IMR-90 (cell line): ENCODE measurements at regions not wholly inside any gene's neighbourhood (a gene's known extent, or its start where the extent isn't known, plus 50 kb on each side); places are given as distances from the start of the nearest gene placed in this dataset.

Source experiments
- ATAC-seq: fragments of 200-7000 bp; cut with Tn5 transposase; 2 replicates; pipeline ENCODE4 v1.9.1; 2020; ENCODE audit warnings: low read depth, mild to moderate bottlenecking, moderate library complexity
- BruUV-seq: library from RNA; stranded (reverse); fragments of 400-500 nt; replicated peaks from 2 replicates; lab custom pipeline; 2021; lab: Mats Ljungman, UMichigan
- CTCF ChIA-PET: fragments of 300-600 bp; formaldehyde crosslinking; extraction: SDS; loops from one replicate; lab custom pipeline; 2021; ENCODE audit warnings: antibody characterized with exemption; lab: Yijun Ruan, JAX
- POLR2A ChIA-PET: fragments of 300-600 bp; sonication (Branson Sonifier 250); formaldehyde crosslinking; loops from one replicate; lab custom pipeline; 2022; ENCODE audit warnings: antibody characterized with exemption; ENCODE audit not compliant: unreplicated experiment; lab: Charles Lee
- DNase-seq: peaks from one replicate; pipeline ENCODE4 v3.0.0; 2013
- H2AFZ ChIP-seq: replicated peaks from 2 replicates; pipeline ENCODE3; 2013; ENCODE audit warnings: low read length, mild to moderate bottlenecking; ENCODE audit not compliant: poor library complexity
- H2AK5ac ChIP-seq: 2 replicates; pipeline ENCODE4 v1.6.1; 2013; ENCODE audit warnings: low read depth, low read length, inconsistent platforms
- H2AK9ac ChIP-seq: replicated peaks from 2 replicates; pipeline ENCODE3; 2013; ENCODE audit warnings: mild to moderate bottlenecking, low read depth, low read length, moderate library complexity; ENCODE audit not compliant: poor library complexity
- H2BK120ac ChIP-seq: 2 replicates; pipeline ENCODE4 v1.6.1; 2013; ENCODE audit warnings: low read depth, low read length, inconsistent platforms
- H2BK15ac ChIP-seq: 3 replicates; pipeline ENCODE4 v1.6.1; 2013; ENCODE audit warnings: low read depth, low read length, inconsistent platforms
- H2BK20ac ChIP-seq: 2 replicates; pipeline ENCODE4 v1.6.1; 2013; ENCODE audit warnings: low read depth, mild to moderate bottlenecking, inconsistent platforms, low read length, moderate library complexity
- H2BK5ac ChIP-seq: 2 replicates; pipeline ENCODE4 v1.6.1; 2013; ENCODE audit warnings: mild to moderate bottlenecking, low read depth, low read length, inconsistent platforms; ENCODE audit not compliant: poor library complexity, severe bottlenecking
- H3K14ac ChIP-seq: replicated peaks from 2 replicates; pipeline ENCODE4 v1.6.1; 2013; ENCODE audit warnings: low read depth, low read length, inconsistent platforms
- H3K18ac ChIP-seq: 2 replicates; pipeline ENCODE4 v1.6.1; 2013; ENCODE audit warnings: low read depth, low read length, control low read depth
- H3K23ac ChIP-seq: 2 replicates; pipeline ENCODE4 v1.6.1; 2013; ENCODE audit warnings: low read depth, low read length, inconsistent platforms
- H3K27ac ChIP-seq: 2 replicates; pipeline ENCODE4 v1.5.1; 2013; ENCODE audit warnings: mild to moderate bottlenecking, control low read depth, low read length; ENCODE audit not compliant: insufficient read depth
- H3K27me3 ChIP-seq: 2 replicates; pipeline ENCODE4 v1.6.1; 2013; ENCODE audit warnings: low read length; ENCODE audit not compliant: control insufficient read depth, insufficient read depth
- H3K36me3 ChIP-seq: 2 replicates; pipeline ENCODE4 v1.6.1; 2013; ENCODE audit warnings: low read length, mixed read lengths; ENCODE audit not compliant: control insufficient read depth, insufficient read depth
- H3K4ac ChIP-seq: 2 replicates; pipeline ENCODE4 v1.6.1; 2013; ENCODE audit warnings: low read depth, low read length, inconsistent platforms
- H3K4me1 ChIP-seq: 2 replicates; pipeline ENCODE4 v1.6.1; 2013; ENCODE audit warnings: low read length, mixed read lengths; ENCODE audit not compliant: control insufficient read depth, insufficient read depth
- H3K4me2 ChIP-seq: 2 replicates; pipeline ENCODE4 v1.6.1; 2013; ENCODE audit warnings: low read depth, mild to moderate bottlenecking, control low read depth, low read length, moderate library complexity
- H3K4me3 ChIP-seq: 2 replicates; pipeline ENCODE4 v1.5.1; 2013; ENCODE audit warnings: low read depth, mild to moderate bottlenecking, control low read depth, low read length, moderate library complexity; ENCODE audit not compliant: insufficient read depth
- H3K56ac ChIP-seq: 2 replicates; pipeline ENCODE4 v1.6.1; 2013; ENCODE audit warnings: low read length, inconsistent platforms; ENCODE audit not compliant: insufficient read depth; ENCODE audit errors: extremely low read depth
- H3K79me1 ChIP-seq, 2 experiments: 2 replicates each; pipeline ENCODE4 v1.6.1; 2013; ENCODE audit warnings: low read length in 2 of 2, inconsistent platforms in 1 of 2, low read depth in 1 of 2
- H3K9ac ChIP-seq: 2 replicates; pipeline ENCODE4 v1.6.1; 2013; ENCODE audit warnings: low read depth, low read length, control low read depth
- H3K9me1 ChIP-seq: 2 replicates; pipeline ENCODE4 v1.6.1; 2013; ENCODE audit warnings: low read length, inconsistent platforms; ENCODE audit not compliant: insufficient read depth
- H3K9me3 ChIP-seq: 2 replicates; pipeline ENCODE4 v1.6.1; 2013; ENCODE audit warnings: low read length; ENCODE audit not compliant: control insufficient read depth, insufficient read depth
- H4K20me1 ChIP-seq: 2 replicates; pipeline ENCODE4 v1.6.1; 2013; ENCODE audit warnings: low read length, inconsistent platforms; ENCODE audit not compliant: insufficient read depth
- H4K5ac ChIP-seq: 2 replicates; pipeline ENCODE4 v1.6.1; 2013; ENCODE audit warnings: mild to moderate bottlenecking, low read depth, low read length, control low read depth
- H4K8ac ChIP-seq, 2 experiments: 2 replicates each; pipeline ENCODE4 v1.6.1; 2013; ENCODE audit warnings: low read depth in 2 of 2, low read length in 2 of 2, control low read depth in 1 of 2, inconsistent platforms in 1 of 2
- H4K91ac ChIP-seq: 2 replicates; pipeline ENCODE4 v1.6.1; 2013; ENCODE audit warnings: low read depth, low read length, inconsistent platforms; ENCODE audit not compliant: insufficient read depth
- BHLHE40 ChIP-seq: fragments of 150-350 bp; IDR thresholded peaks from 2 replicates; pipeline ENCODE4 v1.6.1; 2016; ENCODE audit warnings: mild to moderate bottlenecking, low read depth, low read length
- CEBPB ChIP-seq: IDR thresholded peaks from 2 replicates; pipeline ENCODE4 v1.6.1; 2012; ENCODE audit warnings: low read depth, low read length, improper control_type of control experiment
- CHD1 ChIP-seq: IDR thresholded peaks from 2 replicates; pipeline ENCODE4 v1.6.1; 2012; ENCODE audit warnings: low read depth, low read length, improper control_type of control experiment
- CTCF ChIP-seq: conservative IDR thresholded peaks from 2 replicates; pipeline ENCODE4 v1.5.1; 2012; ENCODE audit warnings: mild to moderate bottlenecking, low read depth, low read length, improper control_type of control experiment
- ELK1 ChIP-seq: fragments of 150-350 bp; IDR thresholded peaks from 2 replicates; pipeline ENCODE4 v1.6.1; 2016; ENCODE audit warnings: low read depth, mild to moderate bottlenecking, low read length, moderate library complexity, borderline replicate concordance
- FOS ChIP-seq: fragments of 150-350 bp; IDR thresholded peaks from 2 replicates; pipeline ENCODE4 v1.6.1; 2016; ENCODE audit warnings: low read depth, low read length
- MAFK ChIP-seq: IDR thresholded peaks from 2 replicates; pipeline ENCODE4 v1.6.1; 2012; ENCODE audit warnings: low read depth, low read length, improper control_type of control experiment
- MAZ ChIP-seq: IDR thresholded peaks from 2 replicates; pipeline ENCODE4 v1.6.1; 2012; ENCODE audit warnings: low read depth, mild to moderate bottlenecking, low read length, improper control_type of control experiment, moderate library complexity, borderline replicate concordance
- MXI1 ChIP-seq: IDR thresholded peaks from 2 replicates; pipeline ENCODE4 v1.6.1; 2012; ENCODE audit warnings: low read depth, mild to moderate bottlenecking, low read length, moderate library complexity, borderline replicate concordance
- NFE2L2 ChIP-seq: fragments of 150-350 bp; IDR thresholded peaks from 2 replicates; pipeline ENCODE4 v1.6.1; 2016; ENCODE audit warnings: low read depth, mild to moderate bottlenecking, low read length
- POLR2A ChIP-seq: IDR thresholded peaks from 2 replicates; pipeline ENCODE4 v1.6.1; 2012; ENCODE audit warnings: mild to moderate bottlenecking, low read depth, low read length
- RAD21 ChIP-seq: IDR thresholded peaks from 2 replicates; pipeline ENCODE4 v1.6.1; 2012; ENCODE audit warnings: low read length, improper control_type of control experiment
- RCOR1 ChIP-seq: IDR thresholded peaks from 2 replicates; pipeline ENCODE4 v1.6.1; 2012; ENCODE audit warnings: mild to moderate bottlenecking, low read length, improper control_type of control experiment; ENCODE audit not compliant: insufficient replicate concordance
- RFX5 ChIP-seq: IDR thresholded peaks from 2 replicates; pipeline ENCODE4 v1.8.0; 2012; ENCODE audit warnings: low read depth, mild to moderate bottlenecking, low read length, moderate library complexity
- SMC3 ChIP-seq: fragments of 150-350 bp; IDR thresholded peaks from 2 replicates; pipeline ENCODE4 v1.6.1; 2016; ENCODE audit warnings: low read depth, mild to moderate bottlenecking, antibody characterized with exemption, low read length, moderate library complexity
- USF2 ChIP-seq: fragments of 150-350 bp; IDR thresholded peaks from 2 replicates; pipeline ENCODE4 v1.6.1; 2017; ENCODE audit warnings: mild to moderate bottlenecking, antibody characterized with exemption, low read length, low read depth
- WGBS, 2 experiments: methylation state at CpG; one replicate each; pipeline versions ENCODE4 v1.1.5 to v1.1.7; 2013; ENCODE audit warnings: missing lambda C conversion rate in 2 of 2; ENCODE audit not compliant: insufficient read length in 1 of 2; ENCODE audit errors: extremely low coverage in 2 of 2; 5-methylcytosine and 5-hydroxymethylcytosine counted together
- dilution Hi-C: fragments of 300-500 bp; cut with HindIII; formaldehyde crosslinking; loops from one replicate; pipeline ENCODE4 v1.14.3; 2018; ENCODE audit warnings: low sequenced_read_pairs; ENCODE audit not compliant: unreplicated experiment
- in situ Hi-C: fragments of 300-500 bp; cut with MboI; formaldehyde crosslinking; loops from 3 replicates; pipeline ENCODE4 v1.14.3; 2019; ENCODE audit warnings: low sequenced_read_pairs, inconsistent platforms, mixed read lengths
- intact Hi-C: fragments of 100-400 bp; cut with micrococcal nuclease; formaldehyde crosslinking; loops from 2 replicates; pipeline ENCODE4 v1.10.0; 2022

GRCh38 chr10:128721963-128722445, 595.8 kb upstream of the MKI67 start:
- no TSS peak for BruUV-seq
- Histone ChIP-seq H3K9me1 (no peaks in the 10 kb centered on the region), H3K27ac (no peak overlapping the region), H2BK120ac (no peak overlapping the region), H4K5ac (no peak overlapping the region), H2AK9ac (no peak overlapping the region), H4K20me1 (no peaks in the 10 kb centered on the region), H2BK5ac (no peak overlapping the region), H3K9me3 (peaks cover 44% of the 10 kb centered on the region), H3K36me3 (no peaks in the 10 kb centered on the region), H3K4me2 (no peak overlapping the region), H3K14ac (no peak overlapping the region), H3K4me3 (no peak overlapping the region), H3K27me3 (no peaks in the 10 kb centered on the region), H4K91ac (no peak overlapping the region), H2BK20ac (no peak overlapping the region), H3K4me1 (no peaks in the 10 kb centered on the region), H3K79me1 (no peaks in the 10 kb centered on the region), H3K4ac (no peak overlapping the region), H3K9ac (no peak overlapping the region), H3K56ac (no peak overlapping the region), H4K8ac (no peak overlapping the region), H3K23ac (no peak overlapping the region), H3K18ac (no peak overlapping the region), H2AK5ac (no peak overlapping the region), H2AFZ (no peak overlapping the region), H2BK15ac (no peak overlapping the region)
- POLR2A ChIA-PET, result no interaction called here
- 27% methylated on average over 2 of the region's 5 CpGs; no CpG with 5 or more reads in 1 of the 2 experiments for WGBS, 2 experiments
- ATAC-seq (no peak), DNase-seq (no peak)
- CTCF ChIA-PET, result no interaction called here
- in situ Hi-C loops (no loop called here), dilution Hi-C loops (no loop called here), intact Hi-C loops (no loop called here)
- TF ChIP-seq NFE2L2 (no peak), CHD1 (no peak), MAFK (no peak), RCOR1 (no peak), MAZ (no peak), ELK1 (no peak), BHLHE40 (no peak), USF2 (no peak), RFX5 (no peak), MXI1 (no peak), RAD21 (no peak), FOS (no peak), CEBPB (no peak), CTCF (no peak), SMC3 (no peak), POLR2A (no peak)
